IMR-90 (cell line): ENCODE measurements at regions not wholly inside any gene's neighbourhood (a gene's known extent, or its start where the extent isn't known, plus 50 kb on each side); places are given as distances from the start of the nearest gene placed in this dataset.

ENCODE experiments used
- ATAC-seq: fragments of 200-7000 bp; cut with Tn5 transposase; 2 replicates; pipeline ENCODE4 v1.9.1; 2020; ENCODE audit warnings: low read depth, mild to moderate bottlenecking, moderate library complexity
- BruUV-seq: library from RNA; stranded (reverse); fragments of 400-500 nt; replicated peaks from 2 replicates; lab custom pipeline; 2021; lab: Mats Ljungman, UMichigan
- CTCF ChIA-PET: fragments of 300-600 bp; formaldehyde crosslinking; extraction: SDS; loops from one replicate; lab custom pipeline; 2021; ENCODE audit warnings: antibody characterized with exemption; lab: Yijun Ruan, JAX
- POLR2A ChIA-PET: fragments of 300-600 bp; sonication (Branson Sonifier 250); formaldehyde crosslinking; loops from one replicate; lab custom pipeline; 2022; ENCODE audit warnings: antibody characterized with exemption; ENCODE audit not compliant: unreplicated experiment; lab: Charles Lee
- DNase-seq: peaks from one replicate; pipeline ENCODE4 v3.0.0; 2013
- H2AFZ ChIP-seq: replicated peaks from 2 replicates; pipeline ENCODE3; 2013; ENCODE audit warnings: low read length, mild to moderate bottlenecking; ENCODE audit not compliant: poor library complexity
- H2AK5ac ChIP-seq: 2 replicates; pipeline ENCODE4 v1.6.1; 2013; ENCODE audit warnings: low read depth, low read length, inconsistent platforms
- H2AK9ac ChIP-seq: replicated peaks from 2 replicates; pipeline ENCODE3; 2013; ENCODE audit warnings: mild to moderate bottlenecking, low read depth, low read length, moderate library complexity; ENCODE audit not compliant: poor library complexity
- H2BK120ac ChIP-seq: 2 replicates; pipeline ENCODE4 v1.6.1; 2013; ENCODE audit warnings: low read depth, low read length, inconsistent platforms
- H2BK15ac ChIP-seq: 3 replicates; pipeline ENCODE4 v1.6.1; 2013; ENCODE audit warnings: low read depth, low read length, inconsistent platforms
- H2BK20ac ChIP-seq: 2 replicates; pipeline ENCODE4 v1.6.1; 2013; ENCODE audit warnings: low read depth, mild to moderate bottlenecking, inconsistent platforms, low read length, moderate library complexity
- H2BK5ac ChIP-seq: 2 replicates; pipeline ENCODE4 v1.6.1; 2013; ENCODE audit warnings: mild to moderate bottlenecking, low read depth, low read length, inconsistent platforms; ENCODE audit not compliant: poor library complexity, severe bottlenecking
- H3K14ac ChIP-seq: replicated peaks from 2 replicates; pipeline ENCODE4 v1.6.1; 2013; ENCODE audit warnings: low read depth, low read length, inconsistent platforms
- H3K18ac ChIP-seq: 2 replicates; pipeline ENCODE4 v1.6.1; 2013; ENCODE audit warnings: low read depth, low read length, control low read depth
- H3K23ac ChIP-seq: 2 replicates; pipeline ENCODE4 v1.6.1; 2013; ENCODE audit warnings: low read depth, low read length, inconsistent platforms
- H3K27ac ChIP-seq: 2 replicates; pipeline ENCODE4 v1.5.1; 2013; ENCODE audit warnings: mild to moderate bottlenecking, control low read depth, low read length; ENCODE audit not compliant: insufficient read depth
- H3K27me3 ChIP-seq: 2 replicates; pipeline ENCODE4 v1.6.1; 2013; ENCODE audit warnings: low read length; ENCODE audit not compliant: control insufficient read depth, insufficient read depth
- H3K36me3 ChIP-seq: 2 replicates; pipeline ENCODE4 v1.6.1; 2013; ENCODE audit warnings: low read length, mixed read lengths; ENCODE audit not compliant: control insufficient read depth, insufficient read depth
- H3K4ac ChIP-seq: 2 replicates; pipeline ENCODE4 v1.6.1; 2013; ENCODE audit warnings: low read depth, low read length, inconsistent platforms
- H3K4me1 ChIP-seq: 2 replicates; pipeline ENCODE4 v1.6.1; 2013; ENCODE audit warnings: low read length, mixed read lengths; ENCODE audit not compliant: control insufficient read depth, insufficient read depth
- H3K4me2 ChIP-seq: 2 replicates; pipeline ENCODE4 v1.6.1; 2013; ENCODE audit warnings: low read depth, mild to moderate bottlenecking, control low read depth, low read length, moderate library complexity
- H3K4me3 ChIP-seq: 2 replicates; pipeline ENCODE4 v1.5.1; 2013; ENCODE audit warnings: low read depth, mild to moderate bottlenecking, control low read depth, low read length, moderate library complexity; ENCODE audit not compliant: insufficient read depth
- H3K56ac ChIP-seq: 2 replicates; pipeline ENCODE4 v1.6.1; 2013; ENCODE audit warnings: low read length, inconsistent platforms; ENCODE audit not compliant: insufficient read depth; ENCODE audit errors: extremely low read depth
- H3K79me1 ChIP-seq, 2 experiments: 2 replicates each; pipeline ENCODE4 v1.6.1; 2013; ENCODE audit warnings: low read length in 2 of 2, inconsistent platforms in 1 of 2, low read depth in 1 of 2
- H3K9ac ChIP-seq: 2 replicates; pipeline ENCODE4 v1.6.1; 2013; ENCODE audit warnings: low read depth, low read length, control low read depth
- H3K9me1 ChIP-seq: 2 replicates; pipeline ENCODE4 v1.6.1; 2013; ENCODE audit warnings: low read length, inconsistent platforms; ENCODE audit not compliant: insufficient read depth
- H3K9me3 ChIP-seq: 2 replicates; pipeline ENCODE4 v1.6.1; 2013; ENCODE audit warnings: low read length; ENCODE audit not compliant: control insufficient read depth, insufficient read depth
- H4K20me1 ChIP-seq: 2 replicates; pipeline ENCODE4 v1.6.1; 2013; ENCODE audit warnings: low read length, inconsistent platforms; ENCODE audit not compliant: insufficient read depth
- H4K5ac ChIP-seq: 2 replicates; pipeline ENCODE4 v1.6.1; 2013; ENCODE audit warnings: mild to moderate bottlenecking, low read depth, low read length, control low read depth
- H4K8ac ChIP-seq, 2 experiments: 2 replicates each; pipeline ENCODE4 v1.6.1; 2013; ENCODE audit warnings: low read depth in 2 of 2, low read length in 2 of 2, control low read depth in 1 of 2, inconsistent platforms in 1 of 2
- H4K91ac ChIP-seq: 2 replicates; pipeline ENCODE4 v1.6.1; 2013; ENCODE audit warnings: low read depth, low read length, inconsistent platforms; ENCODE audit not compliant: insufficient read depth
- BHLHE40 ChIP-seq: fragments of 150-350 bp; IDR thresholded peaks from 2 replicates; pipeline ENCODE4 v1.6.1; 2016; ENCODE audit warnings: mild to moderate bottlenecking, low read depth, low read length
- MXI1 ChIP-seq: IDR thresholded peaks from 2 replicates; pipeline ENCODE4 v1.6.1; 2012; ENCODE audit warnings: low read depth, mild to moderate bottlenecking, low read length, moderate library complexity, borderline replicate concordance
- NFE2L2 ChIP-seq: fragments of 150-350 bp; IDR thresholded peaks from 2 replicates; pipeline ENCODE4 v1.6.1; 2016; ENCODE audit warnings: low read depth, mild to moderate bottlenecking, low read length
- POLR2A ChIP-seq: IDR thresholded peaks from 2 replicates; pipeline ENCODE4 v1.6.1; 2012; ENCODE audit warnings: mild to moderate bottlenecking, low read depth, low read length
- RAD21 ChIP-seq: IDR thresholded peaks from 2 replicates; pipeline ENCODE4 v1.6.1; 2012; ENCODE audit warnings: low read length, improper control_type of control experiment
- RCOR1 ChIP-seq: IDR thresholded peaks from 2 replicates; pipeline ENCODE4 v1.6.1; 2012; ENCODE audit warnings: mild to moderate bottlenecking, low read length, improper control_type of control experiment; ENCODE audit not compliant: insufficient replicate concordance
- whole genome bisulfite sequencing, 2 experiments: methylation state at CpG; one replicate each; pipeline versions ENCODE4 v1.1.5 to v1.1.7; 2013; ENCODE audit warnings: missing lambda C conversion rate in 2 of 2; ENCODE audit not compliant: insufficient read length in 1 of 2; ENCODE audit errors: extremely low coverage in 2 of 2; 5-methylcytosine and 5-hydroxymethylcytosine counted together
- dilution Hi-C: fragments of 300-500 bp; cut with HindIII; formaldehyde crosslinking; loops from one replicate; pipeline ENCODE4 v1.14.3; 2018; ENCODE audit warnings: low sequenced_read_pairs; ENCODE audit not compliant: unreplicated experiment
- in situ Hi-C: fragments of 300-500 bp; cut with MboI; formaldehyde crosslinking; loops from 3 replicates; pipeline ENCODE4 v1.14.3; 2019; ENCODE audit warnings: low sequenced_read_pairs, inconsistent platforms, mixed read lengths
- intact Hi-C: fragments of 100-400 bp; cut with micrococcal nuclease; formaldehyde crosslinking; loops from 2 replicates; pipeline ENCODE4 v1.10.0; 2022
- TF ChIP-seq, protein P1 (sequence below): fragments of 150-350 bp; IDR thresholded peaks from 2 replicates; pipeline ENCODE4 v1.6.1; 2017; ENCODE audit warnings: mild to moderate bottlenecking, antibody characterized with exemption, low read length, low read depth
- TF ChIP-seq, protein P2 (sequence below): conservative IDR thresholded peaks from 2 replicates; pipeline ENCODE4 v1.5.1; 2012; ENCODE audit warnings: mild to moderate bottlenecking, low read depth, low read length, improper control_type of control experiment

- Histone ChIP-seq H3K14ac (no peak overlapping the region), H3K36me3 (no peaks in the 10 kb centered on the region), H3K18ac (no peak overlapping the region), H2AK9ac (no peak overlapping the region), H2BK120ac (no peak overlapping the region), H3K4me2 (no peak overlapping the region), H3K23ac (no peak overlapping the region), H4K5ac (no peak overlapping the region), H2BK20ac (no peak overlapping the region), H4K91ac (no peak overlapping the region), H3K9me3 (peaks cover 3% of the 10 kb centered on the region; the same call in 1 of the 2 replicates), H4K20me1 (no peaks in the 10 kb centered on the region), H4K8ac (no peak overlapping the region), H3K4me3 (no peak overlapping the region), H3K4me1 (peaks cover 8% of the 10 kb centered on the region), H3K79me1 (no peaks in the 10 kb centered on the region), H2BK15ac (no peak overlapping the region), H2BK5ac (no peak overlapping the region), H2AFZ (no peak overlapping the region), H3K27me3 (peaks cover 36% of the 10 kb centered on the region), H3K9me1 (peaks cover 8% of the 10 kb centered on the region; the same call in 1 of the 2 replicates), H3K9ac (no peak overlapping the region), H3K27ac (no peak overlapping the region), H3K4ac (no peak overlapping the region), H3K56ac (no peak overlapping the region), H2AK5ac (no peak overlapping the region)
- dilution Hi-C loops (no loop called here), in situ Hi-C loops (no loop called here), intact Hi-C loops (no loop called here)
- WGBS, 2 experiments: 40% methylated on average over 1 of the region's 6 CpGs; no CpG with 5 or more reads in 1 of the 2 experiments
- no peak for ATAC-seq
- ChIA-PET POLR2A (no interaction called here), CTCF (no interaction called here)
- TF ChIP-seq, protein P1, sequence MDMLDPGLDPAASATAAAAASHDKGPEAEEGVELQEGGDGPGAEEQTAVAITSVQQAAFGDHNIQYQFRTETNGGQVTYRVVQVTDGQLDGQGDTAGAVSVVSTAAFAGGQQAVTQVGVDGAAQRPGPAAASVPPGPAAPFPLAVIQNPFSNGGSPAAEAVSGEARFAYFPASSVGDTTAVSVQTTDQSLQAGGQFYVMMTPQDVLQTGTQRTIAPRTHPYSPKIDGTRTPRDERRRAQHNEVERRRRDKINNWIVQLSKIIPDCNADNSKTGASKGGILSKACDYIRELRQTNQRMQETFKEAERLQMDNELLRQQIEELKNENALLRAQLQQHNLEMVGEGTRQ: no peak
- TF ChIP-seq, protein P2, sequence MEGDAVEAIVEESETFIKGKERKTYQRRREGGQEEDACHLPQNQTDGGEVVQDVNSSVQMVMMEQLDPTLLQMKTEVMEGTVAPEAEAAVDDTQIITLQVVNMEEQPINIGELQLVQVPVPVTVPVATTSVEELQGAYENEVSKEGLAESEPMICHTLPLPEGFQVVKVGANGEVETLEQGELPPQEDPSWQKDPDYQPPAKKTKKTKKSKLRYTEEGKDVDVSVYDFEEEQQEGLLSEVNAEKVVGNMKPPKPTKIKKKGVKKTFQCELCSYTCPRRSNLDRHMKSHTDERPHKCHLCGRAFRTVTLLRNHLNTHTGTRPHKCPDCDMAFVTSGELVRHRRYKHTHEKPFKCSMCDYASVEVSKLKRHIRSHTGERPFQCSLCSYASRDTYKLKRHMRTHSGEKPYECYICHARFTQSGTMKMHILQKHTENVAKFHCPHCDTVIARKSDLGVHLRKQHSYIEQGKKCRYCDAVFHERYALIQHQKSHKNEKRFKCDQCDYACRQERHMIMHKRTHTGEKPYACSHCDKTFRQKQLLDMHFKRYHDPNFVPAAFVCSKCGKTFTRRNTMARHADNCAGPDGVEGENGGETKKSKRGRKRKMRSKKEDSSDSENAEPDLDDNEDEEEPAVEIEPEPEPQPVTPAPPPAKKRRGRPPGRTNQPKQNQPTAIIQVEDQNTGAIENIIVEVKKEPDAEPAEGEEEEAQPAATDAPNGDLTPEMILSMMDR: no peak
- TF ChIP-seq RCOR1 (no peak), NFE2L2 (no peak), POLR2A (no peak), BHLHE40 (no peak), MXI1 (no peak), RAD21 (no peak)
- no peak for DNase-seq
- BruUV-seq: no TSS peak
Observed at GRCh38 chr16:86805188-86805587, 226.8 kb downstream of the FOXL1 start.
